CD4-positive, alpha-beta T cell (primary cell): ENCODE measurements at regions not wholly inside any gene's neighbourhood (a gene's known extent, or its start where the extent isn't known, plus 50 kb on each side); places are given as distances from the start of the nearest gene placed in this dataset.

Experiments
- ATAC-seq: fragments of 200-7000 bp; cut with Tn5 transposase; one replicate; pipeline ENCODE4 v1.10.0; 2022; ENCODE audit warnings: mild to moderate bottlenecking; ENCODE audit not compliant: poor library complexity
- CTCF ChIA-PET: fragments of 350-600 bp; sonication (Branson Sonifier 250); formaldehyde crosslinking; loops from one replicate; lab custom pipeline; 2021; ENCODE audit warnings: antibody characterized with exemption, inconsistent platforms; lab: Charles Lee
- POLR2A ChIA-PET: fragments of 350-600 bp; sonication (Branson Sonifier 250); formaldehyde crosslinking; loops from one replicate; lab custom pipeline; 2021; ENCODE audit warnings: antibody characterized with exemption, inconsistent platforms; lab: Charles Lee
- DNase-seq, 14 experiments: peaks; one replicate each; pipeline ENCODE4 v3.0.0-alpha.2; 2013 to 2020; ENCODE audit warnings: mixed read lengths in 2 of 14
- H3K27ac ChIP-seq, 2 donors: one replicate each; pipeline versions ENCODE4 v1.5.1 to v1.7.0; 2013; ENCODE audit warnings: low read length in 2 of 2, low read depth in 1 of 2, mild to moderate bottlenecking in 1 of 2
- H3K27me3 ChIP-seq, 2 experiments: 1 replicate in 1 of 2; 2 replicates in 1 of 2; pipeline versions ENCODE4 v1.6.1 to v1.7.0; 2013; ENCODE audit warnings: low read length in 2 of 2, control low read depth in 1 of 2, mild to moderate bottlenecking in 1 of 2, moderate library complexity in 1 of 2; ENCODE audit not compliant: insufficient read depth in 2 of 2, control insufficient read depth in 1 of 2
- H3K36me3 ChIP-seq: one replicate; pipeline ENCODE4 v1.6.1; 2013; ENCODE audit warnings: low read length, control low read depth; ENCODE audit not compliant: insufficient read depth
- H3K4me1 ChIP-seq: one replicate; pipeline ENCODE4 v1.6.1; 2013; ENCODE audit warnings: low read length, control low read depth; ENCODE audit not compliant: insufficient read depth
- H3K4me3 ChIP-seq: one replicate; pipeline ENCODE4 v1.5.1; 2013; ENCODE audit warnings: mild to moderate bottlenecking, low read length, moderate library complexity
- H3K9me3 ChIP-seq, 2 experiments: 1 replicate in 1 of 2; 2 replicates in 1 of 2; pipeline versions ENCODE4 v1.6.1 to v1.7.0; 2013; ENCODE audit warnings: low read length in 2 of 2, mild to moderate bottlenecking in 2 of 2, control low read depth in 1 of 2, moderate library complexity in 1 of 2; ENCODE audit not compliant: control insufficient read depth in 1 of 2, insufficient read depth in 1 of 2
- H3K27ac Mint-ChIP-seq: one replicate; pipeline ENCODE4 v1.8.0; 2020; ENCODE audit warnings: mixed read lengths
- H3K27me3 Mint-ChIP-seq: one replicate; pipeline ENCODE4 v1.8.0; 2021; ENCODE audit warnings: mixed read lengths
- H3K36me3 Mint-ChIP-seq: one replicate; pipeline ENCODE4 v1.8.0; 2021; ENCODE audit warnings: low read depth, mixed read lengths
- H3K4me1 Mint-ChIP-seq: one replicate; pipeline ENCODE4 v1.8.0; 2021; ENCODE audit warnings: low read depth, mixed read lengths
- H3K4me3 Mint-ChIP-seq: one replicate; pipeline ENCODE4 v1.8.0; 2020; ENCODE audit warnings: mild to moderate bottlenecking, mixed read lengths
- H3K9me3 Mint-ChIP-seq: one replicate; pipeline ENCODE4 v1.8.0; 2020; ENCODE audit warnings: mixed read lengths
- intact Hi-C, 2 experiments: fragments of 100-400 bp; cut with DNase I in 1 of 2; cut with micrococcal nuclease in 1 of 2; formaldehyde crosslinking; loops; one replicate each; pipeline versions ENCODE4 v1.15.1 to v1.9.0; 2023 to 2025; cut with DNase I, micrococcal nuclease
- TF ChIP-seq, protein P1 (sequence below): fragments of 200-600 bp; IDR thresholded peaks from one replicate; pipeline ENCODE4 v1.8.0; 2022; ENCODE audit warnings: antibody characterized with exemption, mild to moderate bottlenecking

DNA sequence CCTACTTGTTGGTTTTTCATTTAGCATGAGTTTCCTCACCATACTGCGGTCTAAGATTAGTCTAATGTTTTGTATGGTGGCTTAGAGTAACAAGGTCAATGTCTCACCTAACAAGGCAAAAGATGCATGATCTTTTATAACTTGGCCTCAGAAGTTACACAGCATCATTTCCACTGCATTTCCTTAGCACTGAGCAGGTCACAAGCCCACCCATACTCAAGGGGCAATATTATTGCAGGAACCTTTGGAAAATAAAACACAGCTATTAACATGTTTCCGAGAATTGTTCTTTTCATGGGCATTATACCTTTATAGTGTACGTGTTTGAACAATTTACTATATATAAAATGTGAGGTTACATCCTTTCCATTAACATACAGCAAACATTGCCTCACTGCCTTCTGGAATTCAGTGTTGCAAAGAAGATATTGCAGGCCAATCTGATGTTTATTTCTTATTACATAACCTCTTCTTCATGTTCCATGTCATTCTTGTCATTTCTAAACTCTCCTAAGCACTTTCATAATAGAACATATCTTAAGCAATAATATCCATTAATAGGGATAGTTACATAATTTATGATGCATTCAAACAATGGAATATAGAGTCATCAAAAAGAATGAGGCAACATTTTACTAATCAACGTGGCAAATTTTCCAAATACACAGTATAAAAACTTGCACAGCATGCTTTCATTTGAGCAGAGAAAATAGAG lies 153.8 kb downstream of the AREG start:
- Mint-ChIP-seq H3K36me3 (no peaks in the 10 kb centered on the region), H3K27ac (no peak overlapping the region), H3K27me3 (no peaks in the 10 kb centered on the region), H3K9me3 (peaks cover 4% of the 10 kb centered on the region), H3K4me1 (no peaks in the 10 kb centered on the region), H3K4me3 (no peak overlapping the region)
- no peak overlapping the region for H3K27ac ChIP-seq
- H3K36me3 ChIP-seq = no peaks in the 10 kb centered on the region
- intact Hi-C loops = no loop called here
- CTCF ChIA-PET = no interaction called here
- DNase-seq = no peak
- H3K4me3 ChIP-seq = no peak overlapping the region
- H3K9me3 ChIP-seq = peaks cover 7 to 8% of the 10 kb centered on the region in 2 experiments
- POLR2A ChIA-PET = no interaction called here
- H3K27me3 ChIP-seq = peaks cover 0 to 2% of the 10 kb centered on the region in 2 experiments
- no peak for ATAC-seq
- H3K4me1 ChIP-seq = no peaks in the 10 kb centered on the region
- TF ChIP-seq, protein P1, sequence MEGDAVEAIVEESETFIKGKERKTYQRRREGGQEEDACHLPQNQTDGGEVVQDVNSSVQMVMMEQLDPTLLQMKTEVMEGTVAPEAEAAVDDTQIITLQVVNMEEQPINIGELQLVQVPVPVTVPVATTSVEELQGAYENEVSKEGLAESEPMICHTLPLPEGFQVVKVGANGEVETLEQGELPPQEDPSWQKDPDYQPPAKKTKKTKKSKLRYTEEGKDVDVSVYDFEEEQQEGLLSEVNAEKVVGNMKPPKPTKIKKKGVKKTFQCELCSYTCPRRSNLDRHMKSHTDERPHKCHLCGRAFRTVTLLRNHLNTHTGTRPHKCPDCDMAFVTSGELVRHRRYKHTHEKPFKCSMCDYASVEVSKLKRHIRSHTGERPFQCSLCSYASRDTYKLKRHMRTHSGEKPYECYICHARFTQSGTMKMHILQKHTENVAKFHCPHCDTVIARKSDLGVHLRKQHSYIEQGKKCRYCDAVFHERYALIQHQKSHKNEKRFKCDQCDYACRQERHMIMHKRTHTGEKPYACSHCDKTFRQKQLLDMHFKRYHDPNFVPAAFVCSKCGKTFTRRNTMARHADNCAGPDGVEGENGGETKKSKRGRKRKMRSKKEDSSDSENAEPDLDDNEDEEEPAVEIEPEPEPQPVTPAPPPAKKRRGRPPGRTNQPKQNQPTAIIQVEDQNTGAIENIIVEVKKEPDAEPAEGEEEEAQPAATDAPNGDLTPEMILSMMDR = no peak

DNA sequence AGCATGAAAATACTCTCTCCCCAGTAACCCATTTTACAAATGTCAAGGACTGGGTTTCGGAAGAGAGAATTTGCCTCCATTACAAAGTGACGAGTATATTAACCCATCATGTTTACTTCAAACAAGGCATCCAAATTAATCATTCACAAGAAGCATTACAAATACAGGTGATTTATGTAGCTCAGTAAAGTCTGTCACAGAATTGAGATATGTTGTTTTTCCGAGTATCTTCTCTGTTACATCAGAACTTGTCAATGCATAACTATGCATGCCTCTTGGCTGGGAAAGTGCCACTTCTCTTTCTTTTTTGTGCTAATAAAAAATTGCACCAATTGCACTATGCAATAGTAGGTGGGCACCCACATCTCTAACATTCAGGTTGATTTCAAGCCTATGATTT lies 158.2 kb downstream of the AREG start:
- intact Hi-C loops = no loop called here
- Mint-ChIP-seq H3K27me3 (no peaks in the 10 kb centered on the region), H3K27ac (no peak overlapping the region), H3K4me3 (no peak overlapping the region), H3K36me3 (no peaks in the 10 kb centered on the region), H3K4me1 (no peaks in the 10 kb centered on the region), H3K9me3 (no peaks in the 10 kb centered on the region)
- Histone ChIP-seq H3K9me3 (no peaks in the 10 kb centered on the region), H3K27ac (no peak overlapping the region), H3K36me3 (no peaks in the 10 kb centered on the region), H3K4me1 (no peaks in the 10 kb centered on the region), H3K4me3 (no peak overlapping the region), H3K27me3 (no peaks in the 10 kb centered on the region)
- ATAC-seq (no peak), DNase-seq (no peak)
- POLR2A ChIA-PET = no interaction called here
- TF ChIP-seq, protein P1 = no peak
- CTCF ChIA-PET = no interaction called here

DNA sequence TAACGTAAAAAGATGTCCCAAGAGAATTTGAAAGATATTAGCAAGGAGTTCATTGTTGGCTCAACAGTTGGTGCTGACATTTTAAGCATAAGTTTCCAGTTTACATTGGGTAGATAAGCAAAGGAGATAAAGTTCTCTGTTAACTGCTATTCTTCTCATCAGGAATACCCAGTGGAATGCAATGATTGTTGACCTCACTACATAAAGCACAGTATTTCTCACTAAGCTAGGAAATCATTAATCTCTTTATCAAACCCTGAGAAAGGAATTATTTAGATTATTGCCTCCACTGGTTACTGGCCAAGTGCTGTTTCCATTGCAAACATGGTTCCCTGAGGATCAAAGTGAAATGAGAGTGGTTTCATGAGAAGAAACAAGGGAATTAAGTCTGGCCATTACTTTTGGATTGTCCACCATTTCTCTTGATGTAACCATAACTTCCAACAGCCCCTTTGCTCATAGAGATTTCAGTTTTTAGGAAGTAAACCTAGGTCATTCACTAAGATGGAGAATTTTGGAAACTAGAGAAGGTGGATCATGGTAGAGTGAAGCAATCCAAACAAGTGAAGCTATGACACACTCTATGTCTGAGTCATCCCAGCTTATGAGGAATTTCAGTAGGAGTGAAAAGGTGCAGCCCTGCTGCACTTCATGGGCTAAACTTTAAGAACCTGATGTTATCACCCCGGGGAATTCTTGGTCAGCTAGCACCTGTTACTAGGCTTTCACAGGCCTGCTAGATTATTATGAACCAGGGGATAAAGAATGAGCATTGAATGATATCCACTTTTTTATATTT lies 163.4 kb downstream of the AREG start:
- no peak overlapping the region for H3K27ac ChIP-seq
- TF ChIP-seq, protein P1 = no peak
- no peaks in the 10 kb centered on the region for H3K4me1 Mint-ChIP-seq
- H3K27me3 Mint-ChIP-seq = no peaks in the 10 kb centered on the region
- no peak for DNase-seq
- ATAC-seq = no peak
- ChIA-PET CTCF (no interaction called here), POLR2A (no interaction called here)
- H3K4me3 Mint-ChIP-seq = no peak overlapping the region
- H3K27ac Mint-ChIP-seq = no peak overlapping the region
- H3K9me3 Mint-ChIP-seq = no peaks in the 10 kb centered on the region
- no peaks in the 10 kb centered on the region for H3K9me3 ChIP-seq
- H3K36me3 Mint-ChIP-seq = no peaks in the 10 kb centered on the region
- H3K36me3 ChIP-seq = no peaks in the 10 kb centered on the region
- H3K27me3 ChIP-seq = no peaks in the 10 kb centered on the region
- no peaks in the 10 kb centered on the region for H3K4me1 ChIP-seq
- H3K4me3 ChIP-seq = no peak overlapping the region
- intact Hi-C loops = no loop called here
